Stimulated activated CD8-positive, alpha-beta memory T cell treated with anti-CD3 and anti-CD28 coated beads, Interleukin-2, amount 100 ng/mL, for 1 hour (primary cell): ENCODE measurements at regions not wholly inside any gene's neighbourhood (a gene's known extent, or its start where the extent isn't known, plus 50 kb on each side); places are given as distances from the start of the nearest gene placed in this dataset.
"Not testable (repeated sequence)": the region's sequence is repeated elsewhere in the genome, so short reads cannot be mapped to it uniquely, and the experiment has no call there.

ENCODE experiments used
- DNase-seq, 2 donors: peaks; one replicate each; pipeline ENCODE4 v3.0.0-alpha.2; 2020; ENCODE audit warnings: low read depth in 2 of 2

DNA sequence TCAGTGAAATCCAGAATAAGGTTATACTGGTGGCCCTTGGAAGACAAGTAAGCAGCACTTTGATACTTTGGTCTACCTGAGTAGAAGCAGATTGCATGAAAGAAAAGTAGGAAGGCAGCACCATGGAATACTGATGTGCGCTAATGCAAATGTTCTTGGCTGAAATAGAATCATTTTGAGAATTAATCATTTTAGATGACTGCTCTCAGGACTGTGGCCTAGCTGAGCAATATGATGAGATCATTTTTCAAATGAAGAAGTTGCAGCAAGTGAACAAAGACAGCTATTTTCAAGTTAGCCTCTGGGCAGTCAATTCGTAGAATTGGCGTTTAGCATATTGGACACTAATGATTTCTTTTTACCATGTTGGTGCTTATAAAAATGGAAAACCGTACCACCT is 483.5 kb downstream of the TMEM232 start:
- no peak for DNase-seq

DNA sequence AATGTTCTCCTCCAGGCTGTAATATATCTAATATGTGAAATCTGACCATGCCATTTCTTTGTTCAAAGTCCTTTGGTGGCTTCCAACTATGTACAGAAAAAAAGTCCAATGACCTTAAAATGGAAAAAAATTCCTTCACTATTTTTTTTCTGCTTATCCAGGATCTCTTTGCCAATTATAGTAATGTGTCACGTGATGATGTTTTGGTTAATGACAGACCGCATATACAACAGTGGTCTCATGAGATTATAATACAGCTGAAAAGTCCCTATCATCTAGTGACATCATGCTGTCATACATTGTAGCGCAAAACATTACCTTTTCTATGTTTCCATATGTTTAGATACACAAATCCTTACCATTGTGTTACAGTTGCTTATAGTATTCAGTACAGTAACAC is 477.6 kb downstream of the TMEM232 start:
- no peak for DNase-seq

DNA sequence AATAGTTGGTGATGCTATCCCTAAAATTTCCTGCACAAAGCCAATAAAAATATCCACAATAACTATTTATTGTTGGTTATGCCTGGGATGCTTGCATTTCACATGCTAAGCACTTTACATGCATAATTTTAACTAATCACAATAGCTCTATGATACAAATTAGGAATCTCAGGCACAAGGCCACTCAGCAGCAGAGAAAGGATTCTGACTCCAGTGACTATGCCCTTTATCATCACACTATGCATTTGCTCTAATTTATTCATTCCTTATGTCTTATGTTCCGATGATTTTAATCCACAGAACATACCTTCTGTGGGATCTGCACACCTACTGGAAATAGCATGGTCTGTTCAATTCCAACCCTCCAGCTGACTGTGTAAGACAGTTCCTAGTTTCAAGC is 476.1 kb downstream of the TMEM232 start:
- no peak for DNase-seq

DNA sequence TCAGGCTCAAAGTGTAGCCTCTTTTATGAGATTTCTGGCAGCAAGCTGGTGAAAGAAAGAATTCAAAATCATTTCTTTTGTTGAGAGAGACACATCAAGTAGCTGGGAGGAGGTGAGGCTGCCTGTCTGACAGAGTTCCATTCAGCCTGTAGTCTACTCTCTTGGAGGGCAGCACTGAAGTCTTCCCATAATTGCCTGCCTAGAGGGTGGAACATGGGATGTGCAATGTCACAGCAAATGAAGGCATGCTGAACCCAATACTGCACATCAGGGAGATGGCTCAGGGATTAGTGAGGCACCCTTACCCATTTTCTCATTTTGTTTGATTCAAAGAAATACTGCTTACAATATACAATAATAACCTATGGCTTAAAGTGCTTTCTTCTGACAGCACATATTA is 475.7 kb downstream of the TMEM232 start:
- no peak for DNase-seq

DNA sequence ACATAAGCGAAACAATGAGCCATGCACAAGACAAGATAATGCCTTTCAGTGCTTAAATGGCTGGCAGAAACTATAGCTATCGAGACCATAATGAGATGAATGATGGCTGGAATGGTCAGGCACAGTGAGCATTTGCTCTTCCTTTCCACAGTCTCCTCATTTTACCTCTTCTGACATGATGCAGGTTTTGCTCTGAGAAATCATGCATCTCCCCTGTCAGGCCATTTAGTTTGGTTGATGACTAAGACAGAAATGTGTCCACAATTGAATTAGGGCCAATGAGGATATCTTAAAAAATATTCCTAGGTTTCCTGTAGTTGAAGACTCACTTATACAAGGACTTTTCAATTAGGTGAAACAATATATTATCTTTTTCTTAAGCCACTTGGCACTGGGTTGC is 475.1 kb downstream of the TMEM232 start:
- DNase-seq = no peak

DNA sequence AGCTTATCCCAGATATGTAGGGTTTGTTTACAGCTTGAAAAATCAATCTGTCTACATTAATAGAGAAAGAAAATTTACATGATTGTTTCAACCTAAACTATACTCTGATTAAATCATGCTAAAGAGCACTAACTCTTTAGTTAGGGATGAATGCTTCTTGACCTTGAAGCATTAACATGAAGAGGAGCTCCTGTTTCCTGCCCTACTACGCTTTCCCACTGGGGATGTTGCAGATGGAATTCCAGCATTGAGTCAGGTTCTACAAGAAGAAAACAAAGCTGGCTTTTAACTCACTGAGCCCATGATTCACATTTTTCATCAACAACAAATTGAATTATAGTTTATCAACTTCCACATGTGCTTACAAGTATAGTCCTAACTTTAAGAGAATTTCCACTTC is 471.3 kb downstream of the TMEM232 start:
- no peak for DNase-seq

GRCh38 chr5:110256298-110256697 is 470.2 kb downstream of the TMEM232 start:
- DNase-seq = no peak

DNA sequence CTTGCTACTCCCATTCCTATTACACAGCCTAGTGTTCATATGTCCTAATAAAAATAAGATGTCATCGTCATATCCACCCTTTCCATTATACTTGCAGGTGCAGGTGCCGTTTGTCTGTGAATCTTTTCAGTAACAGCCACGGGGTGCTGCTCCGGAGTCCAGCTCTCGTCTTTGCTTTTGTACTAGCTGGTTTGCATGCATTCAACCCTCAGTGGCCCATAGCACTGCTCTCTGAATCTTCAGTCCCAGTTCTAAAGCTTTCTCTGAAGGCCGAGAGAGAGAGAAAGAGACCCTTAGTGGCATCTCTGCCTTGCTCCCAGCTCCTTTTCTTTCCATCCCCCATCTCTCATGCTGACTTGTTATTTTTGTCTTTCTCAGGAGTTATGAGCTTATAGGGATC is 468.5 kb downstream of the TMEM232 start:
- no peak for DNase-seq

DNA sequence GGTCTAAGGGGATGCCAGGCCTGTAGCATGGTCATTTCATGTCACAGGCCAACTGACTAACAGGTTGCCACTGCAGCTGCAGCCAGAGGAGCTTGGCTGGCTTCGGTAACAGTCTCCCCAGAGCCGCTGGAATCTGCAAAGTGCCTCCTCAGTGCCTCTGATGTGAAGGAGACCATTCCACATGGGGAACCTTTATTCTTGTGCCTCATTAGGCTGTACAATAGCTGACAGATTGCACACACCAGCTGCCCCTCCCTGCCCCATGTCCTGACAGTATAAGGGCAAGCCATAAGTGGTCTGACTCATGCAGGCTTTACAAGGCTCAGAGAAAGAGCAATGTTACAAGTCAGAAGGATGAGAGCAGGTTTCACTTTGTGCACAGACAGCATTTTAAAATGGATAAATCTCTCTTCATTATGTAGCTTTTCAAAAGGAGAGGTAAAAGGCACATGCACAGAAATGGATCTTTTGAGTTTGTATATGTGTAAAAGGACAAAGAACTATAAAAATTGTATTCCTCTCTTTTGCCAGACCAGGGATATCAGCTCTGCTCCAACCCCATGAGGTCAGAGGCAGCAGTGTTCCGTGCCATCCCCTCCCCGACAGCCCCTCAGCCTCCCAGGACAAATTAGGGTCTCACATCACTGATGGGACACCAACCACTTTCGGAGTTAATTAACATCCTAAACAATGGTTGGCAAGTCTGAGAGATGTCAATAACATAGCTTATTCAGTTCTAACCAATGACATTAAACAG is 467.8 kb downstream of the TMEM232 start:
- no peak for DNase-seq

DNA sequence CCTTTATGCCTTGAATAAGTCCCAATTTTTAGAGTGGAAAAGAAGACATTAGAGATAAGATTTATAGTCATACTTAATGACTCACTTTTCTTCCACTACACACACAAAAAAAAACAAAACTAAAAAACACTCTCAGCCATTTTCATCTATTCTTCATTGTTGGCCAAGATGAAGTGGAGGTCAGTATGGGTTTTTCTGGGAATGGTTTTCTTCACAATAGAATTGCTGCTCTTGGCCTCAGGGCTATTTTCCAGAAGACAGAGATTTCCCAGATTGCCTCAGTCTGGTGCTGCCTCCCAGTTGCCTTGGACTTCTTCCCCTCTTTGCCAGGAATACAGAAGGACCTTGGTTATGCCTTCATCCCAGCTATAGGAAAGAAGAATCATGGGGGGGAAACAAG is 463.7 kb downstream of the TMEM232 start:
- DNase-seq = no peak

- DNase-seq = no peak
These were observed 461.8 kb downstream of the TMEM232 start for GRCh38 chr5:110264661-110265060.

DNA sequence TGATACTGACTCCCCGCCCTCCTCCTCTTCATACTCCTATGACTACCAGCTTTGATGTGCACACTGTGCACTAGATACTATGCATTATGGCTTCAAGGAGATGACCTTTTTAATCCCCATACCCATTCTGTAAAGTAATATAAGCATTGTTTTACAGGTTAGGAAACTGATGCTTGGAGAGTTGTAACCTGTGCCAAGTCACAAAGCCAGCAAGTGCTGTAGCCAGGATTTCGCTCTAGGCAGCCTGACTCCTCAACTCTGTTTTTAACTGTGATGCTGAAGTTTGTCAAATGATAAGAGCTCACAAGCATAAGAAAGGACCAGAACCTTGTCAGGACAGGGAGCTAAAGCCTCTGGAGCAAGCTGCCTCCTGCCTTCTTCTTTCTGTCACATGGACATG is 461.3 kb downstream of the TMEM232 start:
- no peak for DNase-seq

GRCh38 chr5:110267714-110268113 is 458.8 kb downstream of the TMEM232 start:
- no peak for DNase-seq

DNA sequence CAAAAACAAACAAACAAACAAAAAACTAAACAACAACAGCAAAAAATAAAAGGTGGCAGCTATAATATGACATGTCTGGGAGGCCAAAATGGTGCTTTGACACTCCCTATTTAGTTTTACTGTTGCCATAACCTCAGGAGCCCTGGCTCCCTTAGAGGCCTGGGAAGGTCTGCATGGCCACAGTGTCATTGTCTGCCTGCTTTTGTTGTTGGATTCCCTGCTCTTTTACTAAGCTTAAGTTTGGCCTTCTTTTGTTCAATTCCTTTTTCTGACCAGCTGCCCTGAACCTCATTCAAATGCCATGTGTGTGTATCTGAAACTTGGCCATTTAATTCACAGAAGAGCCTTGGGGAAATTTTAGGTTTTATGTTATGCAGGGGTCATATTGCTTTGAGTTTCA is 458.2 kb downstream of the TMEM232 start:
- no peak for DNase-seq

DNA sequence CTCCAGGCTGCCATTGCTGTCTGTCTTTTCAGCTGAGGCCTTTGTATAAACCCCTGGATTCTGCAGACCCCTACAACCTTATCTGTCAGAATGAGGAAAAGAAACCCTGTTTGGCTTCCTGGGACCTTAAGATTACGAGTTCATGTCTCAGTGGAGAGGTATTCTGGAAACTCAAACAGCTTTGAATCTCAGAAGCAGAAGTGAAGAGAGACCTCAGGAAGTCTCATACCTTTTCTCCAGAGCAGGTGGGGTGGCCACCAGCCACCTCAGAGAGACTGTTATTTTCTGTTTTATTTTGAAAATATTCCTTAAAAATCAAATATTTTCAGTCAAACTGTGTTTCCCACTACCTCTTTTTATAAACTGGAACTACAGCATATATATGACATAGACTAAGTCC is 457.5 kb downstream of the TMEM232 start:
- DNase-seq = no peak

- no peak for DNase-seq
These were observed 456.9 kb downstream of the TMEM232 start for GRCh38 chr5:110269478-110270142.

GRCh38 chr5:110275878-110276277 is 450.6 kb downstream of the TMEM232 start:
- DNase-seq = no peak

DNA sequence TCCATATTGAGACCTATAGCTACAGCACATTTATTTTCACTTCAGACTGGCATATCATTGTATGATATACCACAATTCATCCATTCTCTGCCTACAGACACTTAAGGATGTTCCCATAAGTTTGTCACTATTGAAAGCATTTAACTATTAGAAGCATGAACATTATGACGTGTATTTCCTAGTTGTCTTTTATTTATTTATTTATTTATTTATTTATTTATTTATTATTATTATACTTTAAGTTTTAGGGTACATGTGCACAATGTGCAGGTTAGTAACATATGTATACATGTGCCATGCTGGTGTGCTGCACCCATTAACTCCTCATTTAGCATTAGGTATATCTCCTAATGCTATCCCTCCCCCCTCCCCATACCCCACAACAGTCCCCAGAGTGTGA is 448.0 kb downstream of the TMEM232 start:
- not testable (repeated sequence) for DNase-seq

- DNase-seq = not testable (repeated sequence)
These were observed 442.4 kb downstream of the TMEM232 start for GRCh38 chr5:110284121-110284520.

- no peak for DNase-seq
These were observed 437.5 kb downstream of the TMEM232 start for GRCh38 chr5:110288766-110289511.

DNA sequence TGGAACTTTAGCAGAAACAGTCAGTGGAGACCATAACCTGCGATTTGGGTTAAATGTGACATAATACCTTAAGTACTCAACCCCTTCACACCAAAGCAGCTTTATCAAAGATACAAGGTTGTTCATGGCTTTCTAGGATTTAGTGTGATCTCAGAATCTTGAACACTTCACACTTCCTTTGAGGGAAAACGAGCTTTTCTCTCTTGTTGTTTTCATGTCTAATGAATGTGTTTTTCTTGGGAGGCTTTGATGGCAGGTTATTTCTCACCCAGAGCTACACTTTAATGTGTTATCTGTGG is 437.0 kb downstream of the TMEM232 start:
- no peak for DNase-seq

- DNase-seq = no peak
These were observed 435.9 kb downstream of the TMEM232 start for GRCh38 chr5:110290542-110290941.

GRCh38 chr5:110294281-110294680 is 432.2 kb downstream of the TMEM232 start:
- DNase-seq = no peak
